SHP77 (cell line): ENCODE measurements at regions not wholly inside any gene's neighbourhood (a gene's known extent, or its start where the extent isn't known, plus 50 kb on each side); places are given as distances from the start of the nearest gene placed in this dataset.

Source experiments
- DNase-seq, 2 experiments: peaks; one replicate each; lab custom pipeline; 2025; lab: John Stamatoyannopoulos, UW

DNA sequence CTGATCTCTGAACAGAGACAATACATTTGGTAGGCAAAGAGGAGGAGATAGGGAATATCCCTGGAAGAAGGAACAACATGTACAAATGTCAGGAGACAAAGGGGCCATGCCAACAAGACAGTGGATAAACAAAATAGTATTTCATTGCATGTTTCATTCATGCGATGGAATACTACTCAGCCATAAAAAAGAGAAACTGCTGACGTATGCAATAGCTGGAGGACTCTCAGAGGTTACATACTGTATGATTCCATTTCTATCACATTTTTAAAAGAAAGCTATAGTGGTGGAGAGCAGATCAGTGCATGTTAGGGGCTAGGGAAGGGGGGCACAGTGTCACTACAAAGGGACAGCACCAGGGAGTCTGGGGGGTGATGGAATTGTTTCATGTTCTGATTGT, 572.9 kb upstream of the CADM1 start:
- DNase-seq = no peak

DNA sequence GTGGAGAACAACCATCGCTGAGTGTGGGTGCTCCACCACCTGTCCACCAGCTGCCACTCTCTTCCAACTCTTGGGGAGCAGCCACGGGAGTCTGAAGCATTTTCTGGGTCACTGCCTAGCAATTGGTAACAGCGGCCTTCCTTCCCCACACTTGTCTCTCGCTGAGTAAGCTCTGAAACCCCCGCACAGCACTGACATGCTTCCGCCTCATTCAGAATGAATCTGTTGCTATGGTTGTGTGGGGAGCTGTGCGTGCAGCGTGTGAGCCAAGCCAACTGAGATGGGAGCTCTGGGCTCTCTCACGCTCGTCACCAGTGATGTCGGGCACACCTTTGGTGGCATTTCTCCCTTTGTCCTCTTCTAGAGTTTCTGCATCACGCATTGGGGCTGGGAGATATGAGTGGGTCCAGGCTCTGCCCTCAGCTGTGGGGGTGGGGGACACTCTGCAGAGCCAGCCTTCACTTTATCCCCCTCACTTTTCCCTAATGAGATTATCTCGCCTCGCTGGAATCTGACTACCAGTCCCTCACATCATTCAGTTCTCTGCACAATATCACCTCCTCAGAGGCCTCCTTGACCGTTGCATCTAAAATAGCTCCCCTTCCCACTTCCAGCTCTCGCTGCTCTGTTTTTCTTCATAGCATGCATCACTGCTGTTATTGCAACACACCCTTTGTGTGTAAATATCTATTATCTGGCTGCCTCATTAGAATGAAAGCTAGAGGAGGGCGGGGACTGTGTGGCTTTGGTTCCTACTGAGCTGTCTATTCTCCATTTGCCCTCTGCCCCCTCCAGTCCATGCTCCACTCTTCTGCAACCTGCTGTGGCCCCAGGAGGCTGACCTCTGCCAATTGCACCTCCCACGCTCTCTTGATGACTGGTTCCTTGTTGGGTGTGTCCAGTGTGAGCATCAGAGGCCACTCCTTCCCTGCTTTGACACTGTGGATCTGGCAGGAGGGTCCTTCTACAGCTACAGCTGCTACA, 569.9 kb upstream of the CADM1 start:
- DNase-seq = peak; percentile 45 to 52

DNA sequence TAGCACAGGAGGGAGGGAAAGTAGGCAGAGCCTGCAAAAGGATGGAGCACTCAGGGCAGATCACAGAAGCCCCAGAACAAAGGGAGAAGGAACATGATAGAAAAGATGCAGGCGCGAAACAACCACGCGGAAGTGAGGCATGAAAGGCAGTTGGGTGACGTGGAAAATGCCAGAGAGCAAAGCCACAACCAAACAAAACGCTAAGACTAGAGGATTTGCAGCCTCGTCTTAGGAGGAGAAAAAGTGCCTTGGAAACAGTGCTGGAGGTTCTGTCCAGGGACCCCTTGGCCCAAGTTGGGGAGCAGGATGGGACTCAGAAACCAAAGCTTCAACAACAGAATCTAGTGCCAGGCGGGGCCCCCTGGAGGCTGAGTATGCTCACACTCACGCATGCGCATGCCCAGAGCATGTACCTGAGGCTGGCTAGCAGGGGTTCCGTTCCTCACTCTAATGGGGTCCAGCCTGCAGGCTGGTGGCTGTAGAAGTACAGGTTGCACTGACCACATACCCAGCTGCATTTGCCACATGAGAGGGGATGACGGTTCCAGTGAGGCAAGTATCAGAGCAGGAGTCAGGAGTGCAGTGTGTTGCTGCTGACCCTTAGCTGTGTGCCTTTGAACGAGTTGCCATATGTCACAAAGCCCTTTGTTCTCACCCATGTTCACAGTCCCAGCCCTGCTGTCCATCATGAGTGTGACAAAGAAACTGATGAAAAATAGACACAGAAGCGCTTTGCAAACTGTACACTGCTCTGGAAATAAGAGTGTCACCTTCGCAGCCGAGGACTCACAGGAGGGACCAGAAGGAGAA, 568.6 kb upstream of the CADM1 start:
- peak in 1 of 2 experiments; percentile 31 for DNase-seq

DNA sequence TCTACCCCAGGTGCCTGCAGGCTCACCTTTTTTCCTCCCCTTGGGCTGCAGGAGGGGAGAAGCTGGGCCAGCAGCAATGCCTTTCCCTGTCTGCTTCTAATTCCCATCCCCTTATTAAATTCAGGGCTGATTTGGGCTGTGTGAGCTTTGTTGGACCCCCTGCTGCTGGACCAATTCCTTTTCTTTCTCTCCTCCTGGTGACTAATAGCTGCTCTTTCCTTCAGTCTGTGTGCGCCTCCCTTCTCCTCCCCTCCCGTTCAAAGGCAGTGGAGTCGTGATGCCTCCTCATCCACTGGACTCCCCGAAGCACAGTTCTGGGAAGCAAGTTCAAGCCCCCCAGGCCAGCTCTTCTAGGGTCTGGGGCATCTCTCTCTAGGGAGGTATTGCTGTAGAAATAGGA, 567.9 kb upstream of the CADM1 start:
- no peak for DNase-seq

DNA sequence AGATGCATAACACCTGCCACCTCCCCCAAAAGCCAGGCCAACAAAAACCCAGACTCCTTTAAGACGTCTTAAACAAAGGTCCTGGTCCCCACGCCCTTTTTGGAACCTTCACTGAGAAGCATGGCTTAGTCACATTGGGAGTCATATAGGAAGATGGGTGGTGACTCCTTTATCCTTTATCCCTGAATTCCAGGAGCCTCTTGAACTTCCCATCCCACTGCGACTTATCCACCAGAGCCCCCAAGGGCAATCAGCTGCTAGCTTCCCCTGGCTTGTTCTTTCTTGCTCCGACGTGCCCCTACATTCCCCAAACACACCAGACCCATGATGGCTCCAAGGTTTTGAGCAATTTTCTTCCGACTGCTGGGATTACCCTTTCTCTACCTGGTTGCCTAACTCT, 567.0 kb upstream of the CADM1 start:
- no peak for DNase-seq

DNA sequence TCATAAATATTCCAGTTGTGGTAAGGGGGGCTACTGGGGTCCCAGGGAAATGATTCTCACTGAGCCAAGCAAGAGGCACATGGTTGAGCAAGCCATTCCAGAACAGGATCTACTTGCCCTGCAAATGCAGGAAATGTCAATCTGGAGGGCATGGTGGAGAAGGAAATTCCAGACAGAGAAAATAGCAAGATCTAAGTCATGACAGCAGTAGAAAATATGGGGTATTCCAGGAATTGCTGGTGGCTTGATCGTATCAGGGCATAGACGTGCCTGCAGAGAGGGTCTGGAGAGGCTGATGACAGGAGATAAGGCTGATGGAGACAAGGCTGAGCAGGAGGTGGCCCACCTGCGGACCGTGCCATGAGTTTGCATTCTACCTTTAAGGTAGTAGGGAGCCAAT, 566.3 kb upstream of the CADM1 start:
- no peak for DNase-seq

DNA sequence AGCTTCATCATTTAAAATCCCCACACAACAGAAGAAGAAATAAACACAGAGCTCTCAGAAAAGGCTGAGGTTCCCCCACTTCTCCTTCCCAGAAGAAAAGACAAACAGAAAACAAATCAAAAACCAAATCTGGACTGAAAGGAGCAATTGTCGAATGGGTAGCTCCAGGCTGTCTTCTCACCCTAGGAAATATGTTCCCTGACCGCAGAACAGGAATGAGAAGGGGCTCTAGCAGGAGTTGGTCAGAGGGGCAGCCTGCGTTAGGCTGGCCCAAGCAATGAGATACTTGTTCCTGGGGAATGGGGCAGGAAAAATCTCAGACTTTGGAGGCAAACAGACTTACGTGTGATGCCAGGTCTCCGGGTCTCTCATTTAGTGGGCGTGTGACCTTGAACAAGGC, 562.6 kb upstream of the CADM1 start:
- DNase-seq = no peak

DNA sequence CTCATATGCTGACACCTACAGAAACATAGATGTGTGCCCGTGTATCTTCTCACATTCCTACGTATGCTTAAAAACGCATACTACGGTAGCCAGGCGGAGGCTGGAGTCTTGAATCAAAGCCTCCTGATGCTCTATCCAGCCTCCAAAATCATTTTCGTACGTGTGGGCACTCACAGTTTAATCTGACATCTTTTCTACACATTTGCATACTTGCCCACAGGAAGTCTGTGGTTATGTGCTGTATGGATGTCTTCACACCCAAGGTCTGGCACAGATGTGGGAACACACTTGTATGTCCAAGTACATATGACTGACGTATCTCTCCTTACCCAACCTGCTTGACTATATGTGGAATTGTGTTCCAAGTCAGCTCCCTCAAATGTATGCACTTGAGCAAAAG, 561.8 kb upstream of the CADM1 start:
- no peak for DNase-seq

DNA sequence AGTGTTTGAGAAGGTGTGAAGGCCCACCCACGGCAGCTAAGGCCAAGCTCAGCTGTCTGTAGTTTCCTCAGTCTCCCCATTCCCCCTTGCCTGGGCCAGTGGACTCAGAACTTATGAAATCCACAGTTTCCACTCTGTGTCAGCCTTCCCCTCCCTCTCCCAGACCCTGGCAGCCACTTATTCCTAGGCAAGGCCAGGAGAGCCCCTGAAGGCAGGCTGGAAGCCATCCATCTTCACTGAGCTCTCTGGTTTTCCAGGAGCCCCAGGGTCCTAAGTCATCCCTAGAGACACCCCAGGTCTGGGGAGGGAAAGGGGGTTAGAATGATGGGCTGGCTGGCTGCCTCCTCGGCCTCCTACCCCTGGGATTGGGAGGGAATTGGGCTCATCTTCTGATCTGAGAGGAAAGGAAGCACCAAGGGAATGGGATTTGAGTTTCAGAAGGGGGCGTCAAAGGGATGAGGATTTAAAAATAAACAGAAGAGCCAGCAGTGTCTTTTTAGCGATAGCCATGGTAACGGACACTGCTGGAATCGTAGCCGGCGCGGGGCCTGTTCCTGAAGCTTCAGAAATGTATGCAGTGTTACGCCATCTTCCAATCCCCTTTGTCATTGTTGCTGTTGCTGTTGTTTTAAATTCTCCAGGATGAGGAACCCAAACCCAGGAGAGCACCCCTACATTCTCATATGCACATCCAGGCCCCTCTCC, 561.1 kb upstream of the CADM1 start:
- DNase-seq = no peak

DNA sequence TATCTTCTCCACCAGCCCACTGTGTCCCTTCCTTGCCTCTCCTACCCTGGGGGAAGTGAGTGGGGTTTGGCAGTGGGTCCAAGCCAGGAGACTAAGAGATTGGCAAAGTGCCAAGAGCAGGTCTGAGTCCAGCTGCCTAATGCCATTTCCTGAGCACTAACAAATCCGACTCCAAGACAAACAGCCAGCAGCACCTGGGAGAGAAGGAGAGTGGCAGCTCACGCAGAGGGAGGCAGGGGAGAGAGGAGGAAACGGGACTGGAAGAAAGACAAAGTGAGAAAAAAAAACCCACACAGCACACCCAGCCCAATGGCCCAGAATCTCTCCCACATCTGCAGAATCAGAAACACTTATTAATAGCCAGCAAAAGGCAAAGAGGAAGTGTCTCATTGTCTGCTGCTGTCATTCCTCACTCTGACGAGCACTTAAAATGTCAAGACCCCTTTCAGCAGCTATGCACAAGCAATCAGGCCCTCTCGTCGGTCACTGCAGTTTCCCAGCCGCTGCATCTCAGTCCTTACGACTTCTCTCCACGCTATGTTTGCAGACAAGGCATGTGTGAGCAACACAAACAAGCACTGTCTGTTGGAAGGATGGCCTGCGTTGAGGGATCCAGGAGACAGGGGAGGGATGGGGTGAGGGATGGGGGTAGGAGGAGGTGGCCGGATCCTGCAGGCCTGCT, 558.4 kb upstream of the CADM1 start:
- peak; percentile 91 to 92 for DNase-seq

DNA sequence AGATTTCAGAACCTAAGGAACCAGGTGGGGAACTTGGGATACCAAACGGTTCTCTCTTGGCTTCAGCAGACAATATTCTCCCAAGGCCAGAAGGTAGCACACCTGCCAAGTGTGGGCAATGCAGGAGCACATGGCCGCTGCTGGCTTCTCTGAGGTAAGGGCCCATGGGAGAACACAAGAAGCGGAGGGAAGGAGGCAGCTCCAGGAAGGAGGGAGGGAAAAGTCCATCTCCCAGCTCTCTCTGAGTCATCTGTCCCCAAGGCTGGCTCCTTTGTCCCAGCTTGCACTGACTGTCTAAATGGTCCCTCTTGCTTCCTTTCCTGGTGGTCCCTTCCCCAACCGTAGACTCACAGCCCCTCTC, 557.9 kb upstream of the CADM1 start:
- peak in 1 of 2 experiments; percentile 51 for DNase-seq

DNA sequence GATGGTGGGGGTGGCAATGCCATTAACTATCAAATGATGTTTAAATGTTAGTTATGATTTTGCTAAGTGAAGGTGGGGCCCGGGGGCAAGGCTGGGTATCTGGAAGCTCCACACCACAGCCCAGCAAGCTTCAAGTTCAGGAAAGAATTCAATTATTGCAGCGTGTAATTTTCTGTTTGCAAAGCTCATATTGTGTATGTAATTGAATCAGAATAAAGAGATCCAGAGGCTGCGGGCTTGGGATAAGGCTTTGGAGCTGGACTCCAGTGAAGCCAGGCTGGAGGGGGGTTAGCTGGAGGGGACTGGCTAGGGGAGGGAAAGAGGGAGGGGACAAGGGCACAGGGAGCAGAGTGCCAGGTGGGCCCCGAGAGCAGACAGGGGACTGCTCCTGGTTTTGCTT, 557.1 kb upstream of the CADM1 start:
- DNase-seq = peak in 1 of 2 experiments; percentile 60

DNA sequence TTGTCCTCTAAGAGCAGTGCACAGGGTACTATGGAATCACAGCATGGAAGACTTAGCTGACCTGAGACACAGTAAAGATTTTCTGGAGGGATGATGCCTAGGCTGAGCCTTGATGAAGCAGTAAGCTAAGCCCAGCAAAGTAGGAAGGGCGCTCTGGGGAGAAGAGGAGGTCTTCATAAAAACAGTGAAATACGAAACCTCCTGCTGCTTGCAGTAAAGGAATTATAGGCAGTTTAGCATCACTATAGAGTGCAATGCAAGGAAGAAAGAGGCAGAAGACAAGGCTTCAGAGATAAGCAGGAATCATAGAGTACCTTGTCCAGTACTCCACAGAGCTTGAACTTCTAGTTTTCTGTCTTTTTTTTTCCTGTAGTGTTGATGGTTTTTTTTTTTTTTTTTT, 555.7 kb upstream of the CADM1 start:
- no peak for DNase-seq

DNA sequence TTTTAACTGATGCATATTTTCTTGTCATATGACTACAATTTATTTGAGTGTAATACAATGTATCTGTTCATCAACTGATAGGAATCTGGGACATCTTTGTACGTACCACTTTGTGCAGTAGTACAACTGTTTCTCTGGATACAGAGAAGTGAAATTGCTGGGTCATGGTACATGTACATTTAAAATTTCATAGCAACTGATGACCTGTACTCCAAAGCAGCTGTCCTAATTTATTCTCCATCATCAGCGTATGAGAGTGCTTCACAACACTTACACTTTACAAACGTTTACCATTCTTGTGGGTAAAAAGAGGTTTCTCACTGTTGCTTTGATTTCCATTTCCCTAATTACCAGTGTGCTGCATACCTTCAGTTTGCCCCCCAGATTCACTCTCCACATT, 552.8 kb upstream of the CADM1 start:
- DNase-seq = no peak

DNA sequence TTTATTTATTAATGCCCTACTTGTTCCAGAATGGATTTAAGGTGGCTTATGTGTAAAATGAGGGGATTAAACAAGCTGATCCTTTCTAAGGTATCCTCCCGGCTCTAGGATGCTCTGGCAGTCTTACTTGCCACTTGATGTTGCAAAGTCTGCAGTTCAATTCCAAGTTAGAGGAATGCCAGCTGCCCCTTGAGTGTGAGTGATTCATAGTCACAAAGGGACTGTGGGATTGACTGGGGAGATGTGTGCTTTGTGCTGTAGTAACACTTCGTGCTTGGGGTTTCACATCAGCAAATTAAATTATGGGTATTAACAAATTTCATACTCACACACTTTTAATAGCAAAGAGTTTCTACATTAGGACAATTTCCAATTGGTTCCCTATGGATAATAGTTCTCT, 550.8 kb upstream of the CADM1 start:
- no peak for DNase-seq

DNA sequence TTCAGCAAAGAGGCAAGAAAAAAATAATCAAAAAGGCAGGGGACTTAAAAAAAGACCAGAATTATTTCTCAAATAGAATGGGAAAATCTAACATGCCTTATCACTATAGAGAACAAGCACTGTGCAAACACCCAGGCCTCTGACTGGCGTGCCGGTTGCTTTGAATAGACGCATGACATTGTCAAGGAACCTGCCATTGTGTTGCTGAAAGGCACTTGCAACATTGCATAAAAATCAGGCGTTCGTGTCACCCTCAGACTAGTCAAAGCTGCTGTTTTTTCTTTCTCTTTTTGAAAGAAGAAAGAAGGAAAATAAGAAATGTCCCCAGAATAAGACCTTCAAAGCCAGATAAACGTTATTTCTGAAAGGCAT, 549.3 kb upstream of the CADM1 start:
- DNase-seq = peak; percentile 13 to 18

DNA sequence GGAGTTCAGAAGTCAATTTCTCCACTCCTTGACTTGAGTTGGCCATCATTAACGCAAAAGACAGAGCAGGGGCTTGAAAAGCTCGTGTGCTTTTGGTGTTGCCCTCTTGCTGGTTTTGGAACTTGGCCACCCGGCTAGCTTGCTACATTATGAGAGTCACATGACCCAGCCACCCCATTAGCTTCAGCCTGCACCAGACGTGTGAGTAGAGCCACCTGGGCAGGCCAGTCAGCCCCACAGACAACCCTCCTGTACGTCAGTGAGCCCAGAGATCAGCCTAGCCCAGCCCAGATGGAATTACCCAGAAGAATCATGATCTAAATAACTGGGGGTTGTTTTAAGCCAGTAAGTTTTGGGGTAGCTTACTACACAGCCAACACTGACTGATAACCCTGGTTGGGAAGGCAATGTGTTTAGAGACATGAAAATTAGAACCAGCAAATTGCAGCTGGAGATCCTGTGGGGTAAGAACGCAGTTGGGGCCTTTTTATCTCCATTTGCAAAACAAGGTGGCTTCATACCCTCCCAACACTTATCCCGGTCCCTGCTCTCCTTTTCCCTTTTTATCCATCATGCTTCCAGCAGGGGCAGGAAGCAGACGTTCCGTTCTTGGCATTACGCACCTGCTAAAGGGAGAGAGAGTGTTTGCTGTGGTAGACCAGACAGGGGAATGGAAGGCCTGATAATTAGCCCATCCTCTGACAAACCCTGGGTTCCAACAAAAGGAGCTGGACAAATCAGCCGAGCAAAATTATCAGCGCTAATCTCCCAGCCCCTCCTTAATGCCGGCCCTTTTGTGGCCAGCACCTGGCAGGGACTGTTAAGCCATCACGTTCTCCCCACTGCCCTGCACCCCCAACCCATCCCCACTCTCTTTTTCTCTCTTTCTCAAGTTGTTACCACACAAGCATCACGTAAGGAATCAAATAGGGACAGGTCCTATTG, 548.7 kb upstream of the CADM1 start:
- peak; percentile 69 to 84 for DNase-seq

DNA sequence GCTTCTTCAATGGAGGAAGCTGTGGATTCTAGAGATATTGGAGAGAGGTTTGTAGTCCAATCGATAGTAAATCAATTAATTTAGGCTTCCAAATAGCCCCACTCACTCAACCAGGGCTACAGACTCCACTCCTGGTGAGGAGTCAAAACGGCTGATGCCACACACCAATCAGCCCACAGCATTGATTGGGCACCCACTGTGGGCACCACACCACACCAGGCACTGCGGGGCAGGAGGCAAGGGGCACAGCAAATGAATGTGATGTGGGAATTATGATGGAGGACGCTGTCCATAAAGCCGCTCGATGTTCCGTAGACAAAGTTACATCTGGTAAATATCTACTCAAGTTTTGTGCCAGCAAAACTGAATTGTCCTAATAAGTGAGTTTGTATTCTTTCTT, 547.3 kb upstream of the CADM1 start:
- DNase-seq = no peak

DNA sequence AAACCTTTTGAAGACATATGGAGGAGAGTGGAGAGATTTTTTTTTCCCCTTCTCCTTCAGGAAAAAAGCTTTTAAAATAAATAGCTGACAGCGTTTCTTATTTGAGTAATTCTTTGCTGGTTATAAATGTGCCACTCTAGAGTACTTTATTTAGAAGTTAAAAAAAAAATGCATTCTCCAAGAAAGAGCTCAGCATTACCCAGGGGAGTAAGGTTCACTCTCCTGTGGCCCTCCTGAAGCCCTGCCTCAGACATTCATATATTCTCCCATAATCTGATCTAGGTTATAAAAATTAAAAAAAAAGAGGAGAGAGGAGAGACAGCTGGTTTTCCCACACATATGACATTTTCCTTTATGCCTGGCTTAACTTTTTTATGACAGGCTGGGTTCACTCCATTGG, 545.2 kb upstream of the CADM1 start:
- DNase-seq = no peak

DNA sequence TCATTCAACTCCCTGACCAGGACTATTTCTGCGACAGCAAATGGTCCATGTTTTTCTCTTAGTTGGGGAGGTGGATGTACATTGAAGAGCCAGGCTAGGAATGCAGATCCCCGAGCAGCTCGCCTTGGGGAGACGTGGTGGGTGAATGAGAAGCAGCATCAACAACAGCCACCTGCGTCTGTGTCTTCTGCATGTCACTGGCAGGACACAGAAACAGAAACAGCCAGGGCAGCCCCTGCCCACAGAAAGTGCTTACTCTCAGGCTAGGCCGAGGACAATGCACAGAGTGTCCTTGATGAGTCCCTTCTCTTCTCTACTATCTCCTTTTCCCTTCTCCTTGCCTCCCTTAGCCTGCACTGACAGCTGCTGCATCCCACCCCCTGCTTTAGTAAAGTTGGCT, 541.9 kb upstream of the CADM1 start:
- no peak for DNase-seq

DNA sequence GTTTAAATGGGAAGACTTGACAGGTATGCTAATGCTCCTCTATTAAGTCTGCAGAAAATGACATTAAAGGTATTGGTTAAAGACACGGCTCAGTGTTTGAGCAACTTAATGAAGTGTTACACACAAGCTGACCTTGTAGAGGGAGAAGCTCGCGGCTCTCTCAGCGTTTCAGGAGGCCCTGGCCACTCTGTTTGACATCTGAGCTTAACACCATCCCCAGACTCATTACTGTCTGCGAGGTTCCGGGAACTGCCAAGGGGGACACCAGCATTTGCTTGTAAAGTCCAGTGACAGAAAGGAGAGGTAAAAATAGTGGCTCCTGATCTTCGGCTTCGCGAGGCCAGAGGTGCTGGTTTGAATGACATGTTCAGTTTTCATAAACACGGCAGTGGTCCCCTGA, 540.7 kb upstream of the CADM1 start:
- DNase-seq = no peak
